SK-N-SH (cell line): ENCODE measurements at regions not wholly inside any gene's neighbourhood (a gene's known extent, or its start where the extent isn't known, plus 50 kb on each side); places are given as distances from the start of the nearest gene placed in this dataset.

Experiments
- CTCF ChIA-PET: fragments of 300-600, 350-600 bp; formaldehyde crosslinking; extraction: SDS; loops from one replicate; lab custom pipeline; 2021; lab: Yijun Ruan, JAX
- POLR2A ChIA-PET: fragments of 350-600 bp; sonication (Branson Sonifier 250); formaldehyde crosslinking; extraction: SDS; loops from one replicate; lab custom pipeline; 2020; ENCODE audit warnings: antibody characterized with exemption, inconsistent platforms; lab: Yijun Ruan, JAX
- DNase-seq: peaks from one replicate; pipeline ENCODE4 v3.0.0; 2012
- H2AFZ ChIP-seq: fragments of 200-600 bp; sonication (generic); 2 replicates; pipeline ENCODE4 v1.8.1; 2016; ENCODE audit warnings: antibody characterized with exemption, mild to moderate bottlenecking, low read depth
- H3F3A ChIP-seq: fragments of 200-600 bp; sonication (generic); replicated peaks from 2 replicates; pipeline ENCODE3; 2016; ENCODE audit warnings: antibody characterized with exemption, mild to moderate bottlenecking; ENCODE audit not compliant: insufficient read depth
- H3K27ac ChIP-seq, 2 experiments: fragments of 200-500 bp in 1 of 2; fragments of 200-600 bp in 1 of 2; sonication (Bioruptor generic) in 1 of 2; sonication (generic), shearing (Covaris generic) in 1 of 2; 2 replicates each; pipeline versions ENCODE4 v1.5.1 to v1.6.1; 2014 to 2016; ENCODE audit warnings: low read depth in 2 of 2, inconsistent platforms in 1 of 2, low read length in 1 of 2, mild to moderate bottlenecking in 1 of 2, mixed read lengths in 1 of 2
- H3K27me3 ChIP-seq: fragments of 200-600 bp; sonication (generic), shearing (Covaris generic); 2 replicates; pipeline ENCODE4 v1.6.1; 2016; ENCODE audit warnings: mixed run types; ENCODE audit not compliant: insufficient read depth
- H3K36me3 ChIP-seq, 2 experiments: fragments of 200-500 bp in 1 of 2; fragments of 200-600 bp in 1 of 2; sonication (Bioruptor generic) in 1 of 2; sonication (generic) in 1 of 2; replicated peaks in 1 of 2; 2 replicates each; pipeline versions ENCODE3 to v1.5.1; 2014 to 2016; ENCODE audit warnings: low read length in 1 of 2, mild to moderate bottlenecking in 1 of 2; ENCODE audit not compliant: insufficient read depth in 2 of 2, control insufficient read depth in 1 of 2
- H3K4me1 ChIP-seq, 2 experiments: fragments of 200-500 bp in 1 of 2; fragments of 200-600 bp in 1 of 2; sonication (Bioruptor generic) in 1 of 2; sonication (generic), shearing (Covaris generic) in 1 of 2; 2 replicates each; pipeline versions ENCODE4 v1.5.1 to v1.6.1; 2014 to 2016; ENCODE audit warnings: low read depth in 1 of 2, low read length in 1 of 2, mixed run types in 1 of 2; ENCODE audit not compliant: insufficient read depth in 2 of 2, control insufficient read depth in 1 of 2
- H3K4me2 ChIP-seq: fragments of 200-600 bp; sonication (generic), shearing (Covaris generic); 2 replicates; pipeline ENCODE4 v1.6.1; 2017; ENCODE audit warnings: mixed run types
- H3K4me3 ChIP-seq, 2 experiments: fragments of 200-500 bp in 1 of 2; fragments of 200-600 bp in 1 of 2; sonication (Bioruptor generic) in 1 of 2; sonication (generic), shearing (Covaris generic) in 1 of 2; 2 replicates each; pipeline versions ENCODE4 v1.5.1 to v1.8.1; 2014 to 2016; ENCODE audit warnings: low read depth in 2 of 2, inconsistent platforms in 1 of 2, low read length in 1 of 2, mild to moderate bottlenecking in 1 of 2, mixed read lengths in 1 of 2, moderate library complexity in 1 of 2
- H3K79me2 ChIP-seq: fragments of 200-600 bp; sonication (generic); 2 replicates; pipeline ENCODE4 v1.8.1; 2017; ENCODE audit warnings: mild to moderate bottlenecking; ENCODE audit not compliant: insufficient read depth
- H3K9ac ChIP-seq: fragments of 200-600 bp; sonication (generic); 2 replicates; pipeline ENCODE4 v1.6.1; 2017; ENCODE audit warnings: mixed run types
- H3K9me2 ChIP-seq: fragments of 200-600 bp; sonication (generic); 2 replicates; pipeline ENCODE4 v1.6.1; 2017; ENCODE audit warnings: mixed run types
- H3K9me3 ChIP-seq: fragments of 200-600 bp; sonication (generic); 2 replicates; pipeline ENCODE4 v1.6.1; 2017; ENCODE audit warnings: mixed run types, mild to moderate bottlenecking, moderate library complexity
- H4K20me1 ChIP-seq: fragments of 200-600 bp; sonication (generic); 2 replicates; pipeline ENCODE4 v1.6.1; 2017; ENCODE audit warnings: mild to moderate bottlenecking, mixed run types; ENCODE audit not compliant: insufficient read depth
- CHD2 ChIP-seq: fragments of 150-350 bp; IDR thresholded peaks from 2 replicates; pipeline ENCODE4 v1.6.1; 2018; ENCODE audit warnings: low read length; ENCODE audit not compliant: partially characterized antibody
- EP300 ChIP-seq, 2 experiments: IDR thresholded peaks; 2 replicates each; pipeline versions ENCODE4 v1.4.0 to v1.6.1; 2012; ENCODE audit warnings: borderline replicate concordance in 1 of 2, low read depth in 1 of 2, low read length in 1 of 2
- FOXJ3 ChIP-seq: sonication (generic); formaldehyde crosslinking; IDR thresholded peaks from 2 replicates; pipeline ENCODE4 v1.5.1; 2020; ENCODE audit warnings: mild to moderate bottlenecking, missing genetic modification reagents
- GABPA ChIP-seq: IDR thresholded peaks from 2 replicates; pipeline ENCODE4 v1.4.0; 2012; ENCODE audit warnings: low read depth, mild to moderate bottlenecking
- GATA2 ChIP-seq: sonication (generic); formaldehyde crosslinking; IDR thresholded peaks from 2 replicates; pipeline ENCODE4 v1.5.0; 2020; ENCODE audit warnings: mild to moderate bottlenecking, missing genetic modification reagents
- IRF3 ChIP-seq: fragments of 150-350 bp; IDR thresholded peaks from 2 replicates; pipeline ENCODE4 v1.6.1; 2016; ENCODE audit warnings: mild to moderate bottlenecking, low read depth, low read length
- JUND ChIP-seq: IDR thresholded peaks from 2 replicates; pipeline ENCODE4 v1.4.0; 2012
- MEF2A ChIP-seq: IDR thresholded peaks from 2 replicates; pipeline ENCODE4 v1.4.0; 2012; ENCODE audit warnings: low read depth, borderline replicate concordance
- NRF1 ChIP-seq: IDR thresholded peaks from 2 replicates; pipeline ENCODE4 v1.6.1; 2012; ENCODE audit warnings: low read depth, mild to moderate bottlenecking, low read length
- POLR2AphosphoS5 ChIP-seq: IDR thresholded peaks from 2 replicates; pipeline ENCODE4 v1.6.1; 2012; ENCODE audit warnings: low read depth, low read length
- RAD21 ChIP-seq: IDR thresholded peaks from 2 replicates; pipeline ENCODE4 v1.6.1; 2012; ENCODE audit warnings: mild to moderate bottlenecking, low read length
- REST ChIP-seq: IDR thresholded peaks from 2 replicates; pipeline ENCODE4 v1.6.1; 2012; ENCODE audit warnings: mild to moderate bottlenecking, low read depth, low read length, moderate library complexity
- RXRA ChIP-seq: IDR thresholded peaks from 2 replicates; pipeline ENCODE4 v1.4.0; 2012; ENCODE audit warnings: low read depth, mild to moderate bottlenecking, borderline replicate concordance
- SIN3A ChIP-seq: IDR thresholded peaks from 2 replicates; pipeline ENCODE4 v1.6.1; 2012; ENCODE audit warnings: low read depth, mild to moderate bottlenecking, low read length, moderate library complexity, borderline replicate concordance
- TAF1 ChIP-seq: IDR thresholded peaks from 2 replicates; pipeline ENCODE4 v1.6.1; 2012; ENCODE audit warnings: low read depth, mild to moderate bottlenecking, low read length, moderate library complexity, borderline replicate concordance
- TCF12 ChIP-seq: IDR thresholded peaks from 2 replicates; pipeline ENCODE4 v1.4.0; 2012
- USF2 ChIP-seq: fragments of 150-350 bp; IDR thresholded peaks from 2 replicates; pipeline ENCODE4 v1.6.1; 2017; ENCODE audit warnings: antibody characterized with exemption, low read length, low read depth, borderline replicate concordance
- TF ChIP-seq, protein P1 (sequence below): IDR thresholded peaks from 2 replicates; pipeline ENCODE4 v1.4.0; 2012; ENCODE audit warnings: low read depth
- TF ChIP-seq, protein P2 (sequence below): IDR thresholded peaks from 2 replicates; pipeline ENCODE4 v1.4.0; 2012; ENCODE audit warnings: low read depth, borderline replicate concordance

DNA sequence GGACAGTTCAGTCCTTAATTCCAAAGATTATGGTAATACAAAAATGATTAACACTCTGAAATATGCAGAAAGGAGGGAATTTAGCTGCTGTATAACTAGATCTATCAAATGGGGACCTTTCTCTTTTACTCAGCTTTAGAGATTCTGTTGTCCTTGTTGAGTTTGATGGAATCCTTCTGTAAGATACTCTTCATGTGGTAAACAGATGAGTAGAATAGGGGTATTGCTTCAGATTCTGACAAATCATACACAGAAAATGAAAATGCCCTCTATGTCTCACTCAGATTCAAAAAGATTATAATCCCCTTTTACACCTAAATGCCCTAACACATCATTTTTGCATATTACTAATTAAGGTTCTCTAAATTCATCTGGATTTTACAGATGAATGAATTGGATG lies 50.7 kb downstream of the ARHGAP35 start:
- CTCF ChIA-PET, result no interaction called here

More for the DNA sequence above, 50.7 kb downstream of the ARHGAP35 start:
- POLR2A ChIA-PET, result no interaction called here
- H3K4me1 ChIP-seq, result peaks cover 8 to 15% of the 10 kb centered on the region in 2 experiments; a peak in 3 of 4 replicates
- H3K9me2 ChIP-seq, result no peaks in the 10 kb centered on the region
- peaks cover 19% of the 10 kb centered on the region for H3F3A ChIP-seq
- no peak overlapping the region for H3K4me2 ChIP-seq
- TF ChIP-seq MEF2A (no peak), EP300 (IDR thresholded peaks at IDR 0.05; ENCODE audit: borderline replicate concordance in 1 of 2, low read depth in 1 of 2, low read length in 1 of 2) (no peak), RAD21 (no peak), NRF1 (no peak), FOXJ3 (CRISPR knock-in tag) (no peak), SIN3A (no peak), POLR2AphosphoS5 (no peak), TCF12 (no peak), RXRA (no peak), CHD2 (no peak), GATA2 (CRISPR knock-in tag) (no peak), GABPA (no peak), TAF1 (no peak), USF2 (no peak), REST (no peak), IRF3 (no peak), JUND (no peak)
- TF ChIP-seq, protein P1, sequence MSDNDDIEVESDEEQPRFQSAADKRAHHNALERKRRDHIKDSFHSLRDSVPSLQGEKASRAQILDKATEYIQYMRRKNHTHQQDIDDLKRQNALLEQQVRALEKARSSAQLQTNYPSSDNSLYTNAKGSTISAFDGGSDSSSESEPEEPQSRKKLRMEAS, result no peak
- TF ChIP-seq, protein P2, sequence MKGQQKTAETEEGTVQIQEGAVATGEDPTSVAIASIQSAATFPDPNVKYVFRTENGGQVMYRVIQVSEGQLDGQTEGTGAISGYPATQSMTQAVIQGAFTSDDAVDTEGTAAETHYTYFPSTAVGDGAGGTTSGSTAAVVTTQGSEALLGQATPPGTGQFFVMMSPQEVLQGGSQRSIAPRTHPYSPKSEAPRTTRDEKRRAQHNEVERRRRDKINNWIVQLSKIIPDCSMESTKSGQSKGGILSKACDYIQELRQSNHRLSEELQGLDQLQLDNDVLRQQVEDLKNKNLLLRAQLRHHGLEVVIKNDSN, result no peak
- H2AFZ ChIP-seq, result no peak overlapping the region
- no peaks in the 10 kb centered on the region for H3K9me3 ChIP-seq
- H3K27ac ChIP-seq, result no peak overlapping the region
- no peak overlapping the region for H3K9ac ChIP-seq
- no peak for DNase-seq
- H3K36me3 ChIP-seq, result peaks cover 0 to 4% of the 10 kb centered on the region in 2 experiments
- H3K79me2 ChIP-seq, result peaks cover 99% of the 10 kb centered on the region
- no peaks in the 10 kb centered on the region for H3K27me3 ChIP-seq
- H4K20me1 ChIP-seq, result peaks cover 85% of the 10 kb centered on the region
- H3K4me3 ChIP-seq, result no peak overlapping the region
